DND-41 (cell line): ENCODE measurements at regions not wholly inside any gene's neighbourhood (a gene's known extent, or its start where the extent isn't known, plus 50 kb on each side); places are given as distances from the start of the nearest gene placed in this dataset.

Experiments
- EZH2 ChIP-seq: IDR thresholded peaks from 3 replicates; pipeline ENCODE4 v1.6.1; 2012; ENCODE audit warnings: borderline replicate concordance, low read depth, mild to moderate bottlenecking, moderate library complexity, low read length, inconsistent platforms; ENCODE audit not compliant: severe bottlenecking
- TF ChIP-seq, protein P1 (sequence below): IDR thresholded peaks from 2 replicates; pipeline ENCODE4 v1.5.1; 2012; ENCODE audit warnings: borderline replicate concordance, low read length, moderate library complexity, mild to moderate bottlenecking; ENCODE audit not compliant: poor library complexity, severe bottlenecking; ENCODE audit errors: extremely low read depth

DNA sequence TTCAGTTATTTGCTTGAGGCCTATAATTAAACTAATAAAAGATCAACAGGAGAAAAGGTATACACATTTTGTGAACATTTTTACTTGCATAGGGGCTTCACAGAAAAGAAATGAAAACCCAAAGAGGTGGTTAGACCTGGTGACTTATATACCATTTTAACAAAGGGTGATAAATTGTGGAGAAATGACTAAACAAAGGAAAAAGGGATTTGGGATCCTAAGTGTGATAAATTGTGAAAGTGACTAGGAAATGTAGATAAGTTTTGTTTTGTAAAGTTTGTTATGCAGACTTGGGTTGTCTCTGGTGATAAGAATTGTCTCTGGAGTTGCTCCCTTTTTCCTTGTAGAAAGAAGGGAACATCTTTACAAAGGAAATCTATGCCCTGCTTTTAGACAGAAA, 86.1 kb upstream of the ZNF608 start:
- TF ChIP-seq, protein P1, sequence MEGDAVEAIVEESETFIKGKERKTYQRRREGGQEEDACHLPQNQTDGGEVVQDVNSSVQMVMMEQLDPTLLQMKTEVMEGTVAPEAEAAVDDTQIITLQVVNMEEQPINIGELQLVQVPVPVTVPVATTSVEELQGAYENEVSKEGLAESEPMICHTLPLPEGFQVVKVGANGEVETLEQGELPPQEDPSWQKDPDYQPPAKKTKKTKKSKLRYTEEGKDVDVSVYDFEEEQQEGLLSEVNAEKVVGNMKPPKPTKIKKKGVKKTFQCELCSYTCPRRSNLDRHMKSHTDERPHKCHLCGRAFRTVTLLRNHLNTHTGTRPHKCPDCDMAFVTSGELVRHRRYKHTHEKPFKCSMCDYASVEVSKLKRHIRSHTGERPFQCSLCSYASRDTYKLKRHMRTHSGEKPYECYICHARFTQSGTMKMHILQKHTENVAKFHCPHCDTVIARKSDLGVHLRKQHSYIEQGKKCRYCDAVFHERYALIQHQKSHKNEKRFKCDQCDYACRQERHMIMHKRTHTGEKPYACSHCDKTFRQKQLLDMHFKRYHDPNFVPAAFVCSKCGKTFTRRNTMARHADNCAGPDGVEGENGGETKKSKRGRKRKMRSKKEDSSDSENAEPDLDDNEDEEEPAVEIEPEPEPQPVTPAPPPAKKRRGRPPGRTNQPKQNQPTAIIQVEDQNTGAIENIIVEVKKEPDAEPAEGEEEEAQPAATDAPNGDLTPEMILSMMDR: no peak
- TF ChIP-seq EZH2: no peak
